ENCODE measurements at regions not wholly inside any gene's neighbourhood (a gene's known extent, or its start where the extent isn't known, plus 50 kb on each side); places are given as distances from the start of the nearest gene placed in this dataset.

DNA sequence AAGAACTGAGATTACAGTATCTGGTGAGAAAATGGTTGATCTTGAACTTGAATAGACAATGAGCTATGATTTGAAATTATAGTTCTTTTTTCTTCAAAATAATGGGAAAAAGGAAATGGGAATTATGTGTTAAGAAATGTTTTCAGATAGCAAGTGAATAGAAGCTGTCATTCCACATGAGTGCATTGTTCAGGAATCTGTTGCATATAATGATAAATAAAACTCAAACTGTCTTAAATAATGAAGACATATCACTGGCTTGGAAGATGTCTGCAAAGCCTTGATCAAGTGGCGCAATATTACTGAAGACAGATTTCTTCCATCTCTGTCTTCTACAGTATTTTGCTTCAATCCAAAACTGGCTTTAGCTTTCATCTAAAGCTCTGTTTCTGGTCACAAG lies 479.3 kb upstream of the ZFP42 start:
- no peaks in the 10 kb centered on the region for H3K4me1 ChIP-seq (ENCODE audit: control insufficient read depth in 1 of 2, insufficient read depth in 1 of 2, low read depth in 1 of 2, low read length in 1 of 2)
- H3K9me3 ChIP-seq = no peaks in the 10 kb centered on the region
- no peaks in the 10 kb centered on the region for H3K27me3 ChIP-seq
- H3K4me3 ChIP-seq (ENCODE audit: low read depth in 1 of 2, low read length in 1 of 2) = no peak overlapping the region
- H3K36me3 ChIP-seq = no peaks in the 10 kb centered on the region
- no peak for TF ChIP-seq CTCF (IDR thresholded peaks at IDR 0.05)
- no peak overlapping the region for H3K27ac ChIP-seq

GRCh38 chr4:187541666-187542065 lies 453.9 kb upstream of the ZFP42 start:
- no peak overlapping the region for H3K4me3 ChIP-seq (ENCODE audit: low read depth in 1 of 2, low read length in 1 of 2)

GRCh38 chr4:187544461-187545053 lies 451.0 kb upstream of the ZFP42 start:
- no peaks in the 10 kb centered on the region for H3K36me3 ChIP-seq
- no peaks in the 10 kb centered on the region for H3K4me1 ChIP-seq (ENCODE audit: control insufficient read depth in 1 of 2, insufficient read depth in 1 of 2, low read depth in 1 of 2, low read length in 1 of 2)
- H3K27ac ChIP-seq = no peak overlapping the region
- no peak overlapping the region for H3K4me3 ChIP-seq (ENCODE audit: low read depth in 1 of 2, low read length in 1 of 2)
- H3K27me3 ChIP-seq = no peaks in the 10 kb centered on the region
- TF ChIP-seq CTCF (IDR thresholded peaks at IDR 0.05) = no peak
- no peaks in the 10 kb centered on the region for H3K9me3 ChIP-seq

More at GRCh38 chr4:187541666-187542065, 453.9 kb upstream of the ZFP42 start:
- Histone ChIP-seq H3K36me3 (no peaks in the 10 kb centered on the region), H3K4me1 (ENCODE audit: control insufficient read depth in 1 of 2, insufficient read depth in 1 of 2, low read depth in 1 of 2, low read length in 1 of 2) (no peaks in the 10 kb centered on the region), H3K27ac (no peak overlapping the region), H3K27me3 (no peaks in the 10 kb centered on the region), H3K9me3 (no peaks in the 10 kb centered on the region)
- no peak for TF ChIP-seq CTCF (IDR thresholded peaks at IDR 0.05)

DNA sequence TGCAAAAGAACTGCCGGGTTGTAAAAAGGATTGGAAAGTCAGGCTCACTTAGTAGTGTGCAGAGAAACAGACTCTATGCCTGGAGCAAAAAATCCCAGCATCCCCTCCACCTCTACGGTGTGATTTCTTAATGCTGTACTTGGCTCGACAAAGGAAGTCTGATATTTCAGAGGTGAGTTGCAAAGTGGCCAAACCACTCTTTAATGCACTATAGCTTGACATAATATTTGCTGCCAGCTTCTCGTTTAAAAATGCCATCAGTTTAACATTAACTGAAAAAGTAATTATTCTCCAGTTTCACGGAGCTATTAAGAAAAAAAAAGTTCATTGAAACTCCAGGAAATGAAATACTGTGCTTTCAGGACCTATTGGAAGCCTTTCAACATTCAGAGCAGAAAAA lies 448.3 kb upstream of the ZFP42 start:
- H3K36me3 ChIP-seq = no peaks in the 10 kb centered on the region
- H3K9me3 ChIP-seq = no peaks in the 10 kb centered on the region
- H3K4me1 ChIP-seq (ENCODE audit: control insufficient read depth in 1 of 2, insufficient read depth in 1 of 2, low read depth in 1 of 2, low read length in 1 of 2) = no peaks in the 10 kb centered on the region
- no peak for TF ChIP-seq CTCF (IDR thresholded peaks at IDR 0.05)
- no peak overlapping the region for H3K27ac ChIP-seq
- H3K4me3 ChIP-seq (ENCODE audit: low read depth in 1 of 2, low read length in 1 of 2) = no peak overlapping the region
- no peaks in the 10 kb centered on the region for H3K27me3 ChIP-seq

DNA sequence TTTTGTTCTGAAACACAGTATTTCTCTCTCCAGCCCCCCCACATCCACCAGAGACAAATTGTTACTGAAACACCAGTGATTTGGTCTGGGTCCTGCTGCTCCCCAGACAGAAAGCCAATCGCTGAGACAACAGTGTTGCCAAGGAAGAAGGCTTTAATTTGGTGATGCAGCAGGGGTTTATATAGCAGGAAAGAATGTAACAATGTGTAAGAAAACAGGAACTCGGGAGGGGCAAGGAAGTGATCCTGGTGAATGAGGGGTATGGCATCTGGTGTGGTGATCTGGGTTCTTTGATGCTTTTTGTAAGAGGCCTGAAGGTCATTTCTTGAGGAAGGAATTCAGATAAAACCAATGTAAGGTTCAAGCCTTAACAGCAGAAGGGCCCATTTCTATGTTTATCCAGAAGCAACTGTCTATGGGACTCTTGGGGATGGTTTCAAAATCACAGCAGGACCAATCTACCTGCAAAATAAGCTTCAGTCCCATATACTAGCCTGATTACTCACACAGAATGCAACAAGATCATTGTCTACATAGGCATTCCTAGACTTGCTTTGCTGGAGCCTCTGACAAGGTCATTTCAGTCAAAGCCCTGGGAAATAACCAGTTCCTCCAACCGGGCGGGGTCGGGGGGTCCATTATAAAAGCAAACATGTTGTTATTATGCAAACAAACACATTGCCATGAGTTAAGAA lies 445.2 kb upstream of the ZFP42 start:
- Histone ChIP-seq H3K4me1 (ENCODE audit: control insufficient read depth in 1 of 2, insufficient read depth in 1 of 2, low read depth in 1 of 2, low read length in 1 of 2) (no peaks in the 10 kb centered on the region), H3K9me3 (no peaks in the 10 kb centered on the region), H3K27ac (no peak overlapping the region), H3K4me3 (ENCODE audit: low read depth in 1 of 2, low read length in 1 of 2) (no peak overlapping the region), H3K27me3 (no peaks in the 10 kb centered on the region), H3K36me3 (no peaks in the 10 kb centered on the region)
- no peak for TF ChIP-seq CTCF (IDR thresholded peaks at IDR 0.05)

All from neutrophil (primary cell).